Neural progenitor cell (in vitro differentiated cells): ENCODE measurements at regions not wholly inside any gene's neighbourhood (a gene's known extent, or its start where the extent isn't known, plus 50 kb on each side); places are given as distances from the start of the nearest gene placed in this dataset.

Experiments used
- CTCF ChIP-seq: fragments of 200-600 bp; sonication (generic); IDR thresholded peaks from 2 replicates; pipeline ENCODE4 v1.5.1; 2017; ENCODE audit warnings: antibody characterized with exemption, mild to moderate bottlenecking
- EZH2 ChIP-seq: fragments of 200-600 bp; sonication (generic); IDR thresholded peaks from 2 replicates; pipeline ENCODE4 v1.6.1; 2017; ENCODE audit warnings: antibody characterized with exemption, mild to moderate bottlenecking, moderate library complexity
- EZH2phosphoT487 ChIP-seq: fragments of 200-600 bp; sonication (generic); IDR thresholded peaks from 2 replicates; pipeline ENCODE4 v1.6.1; 2017; ENCODE audit warnings: antibody characterized with exemption

- no peak for TF ChIP-seq CTCF
- no peak for TF ChIP-seq EZH2
- TF ChIP-seq EZH2phosphoT487, result no peak
Measured at GRCh38 chr1:73587080-73587479, 610.9 kb downstream of the LRRIQ3 start.
